Liver (tissue), 8 donors: ENCODE measurements at regions not wholly inside any gene's neighbourhood (a gene's known extent, or its start where the extent isn't known, plus 50 kb on each side); places are given as distances from the start of the nearest gene placed in this dataset.

Experiments
- DNase-seq: peaks from one replicate; pipeline ENCODE4 v3.0.0-alpha.2; 2017; ENCODE audit warnings: low spot score
- H3K27ac ChIP-seq, 2 donors: one replicate each; pipeline ENCODE4 v1.7.0; 2013; ENCODE audit warnings: inconsistent platforms in 2 of 2, low read length in 2 of 2, control low read depth in 1 of 2, low read depth in 1 of 2, mild to moderate bottlenecking in 1 of 2
- H3K27me3 ChIP-seq, 4 donors: one replicate each; pipeline versions ENCODE4 v1.6.1 to v1.7.0; 2013; ENCODE audit warnings: low read length in 3 of 4, inconsistent platforms in 1 of 4, mild to moderate bottlenecking in 1 of 4, moderate library complexity in 1 of 4; ENCODE audit not compliant: control insufficient read depth in 4 of 4, insufficient read depth in 4 of 4
- H3K36me3 ChIP-seq, 4 donors: one replicate each; pipeline versions ENCODE4 v1.6.1 to v1.7.0; 2013; ENCODE audit warnings: low read length in 3 of 4, mild to moderate bottlenecking in 3 of 4, low read depth in 1 of 4, moderate library complexity in 1 of 4; ENCODE audit not compliant: control insufficient read depth in 4 of 4, insufficient read depth in 3 of 4
- H3K4me1 ChIP-seq, 4 donors: one replicate each; pipeline versions ENCODE4 v1.6.1 to v1.7.0; 2013; ENCODE audit warnings: low read length in 3 of 4, mild to moderate bottlenecking in 3 of 4, moderate library complexity in 1 of 4; ENCODE audit not compliant: control insufficient read depth in 4 of 4, insufficient read depth in 4 of 4
- H3K4me3 ChIP-seq, 3 donors: one replicate each; pipeline versions ENCODE4 v1.6.1 to v1.7.0; 2013; ENCODE audit warnings: low read length in 3 of 3, control low read depth in 1 of 3, low read depth in 1 of 3, mild to moderate bottlenecking in 1 of 3
- H3K9ac ChIP-seq, 2 donors: one replicate each; pipeline ENCODE4 v1.7.0; 2013; ENCODE audit warnings: low read length in 2 of 2, mild to moderate bottlenecking in 2 of 2, moderate library complexity in 2 of 2, control low read depth in 1 of 2, low read depth in 1 of 2
- H3K9me3 ChIP-seq, 4 donors: one replicate each; pipeline versions ENCODE4 v1.6.1 to v1.7.0; 2013; ENCODE audit warnings: low read length in 3 of 4; ENCODE audit not compliant: control insufficient read depth in 4 of 4
- EGR1 ChIP-seq, 2 donors: IDR thresholded peaks; 2 replicates each; pipeline ENCODE4 v1.6.1; 2016 to 2018; ENCODE audit warnings: antibody characterized with exemption in 2 of 2, low read depth in 2 of 2
- FOXA1 ChIP-seq: IDR thresholded peaks from 2 replicates; pipeline ENCODE4 v1.6.1; 2016; ENCODE audit warnings: antibody characterized with exemption
- FOXA2 ChIP-seq: IDR thresholded peaks from 2 replicates; pipeline ENCODE4 v1.6.1; 2016; ENCODE audit warnings: antibody characterized with exemption
- GABPA ChIP-seq, 2 donors: IDR thresholded peaks in 1 of 2; conservative IDR thresholded peaks in 1 of 2; 2 replicates each; pipeline ENCODE4 v1.6.1; 2016; ENCODE audit warnings: antibody characterized with exemption in 2 of 2, mild to moderate bottlenecking in 1 of 2, moderate library complexity in 1 of 2
- HNF4A ChIP-seq, 2 donors: conservative IDR thresholded peaks; 2 replicates each; pipeline ENCODE4 v1.6.1; 2016; ENCODE audit warnings: antibody characterized with exemption in 2 of 2, mild to moderate bottlenecking in 2 of 2
- HNF4G ChIP-seq: IDR thresholded peaks from 2 replicates; pipeline ENCODE4 v1.6.1; 2016; ENCODE audit warnings: antibody characterized with exemption
- JUND ChIP-seq, 2 donors: IDR thresholded peaks; 2 replicates each; pipeline ENCODE4 v1.6.1; 2016; ENCODE audit warnings: antibody characterized with exemption in 2 of 2
- NR2F2 ChIP-seq: IDR thresholded peaks from 2 replicates; pipeline ENCODE4 v1.6.1; 2016; ENCODE audit warnings: antibody characterized with exemption
- RAD21 ChIP-seq, 2 donors: IDR thresholded peaks; 2 replicates each; pipeline ENCODE4 v1.6.1; 2016; ENCODE audit warnings: antibody characterized with exemption in 2 of 2, mild to moderate bottlenecking in 2 of 2
- RXRA ChIP-seq, 2 donors: IDR thresholded peaks; 2 replicates each; pipeline ENCODE4 v1.6.1; 2017 to 2018; ENCODE audit warnings: antibody characterized with exemption in 2 of 2, mild to moderate bottlenecking in 1 of 2
- SP1 ChIP-seq: IDR thresholded peaks from 2 replicates; pipeline ENCODE4 v1.6.1; 2018; ENCODE audit warnings: antibody characterized with exemption, mild to moderate bottlenecking
- TAF1 ChIP-seq: conservative IDR thresholded peaks from 2 replicates; pipeline ENCODE4 v1.6.1; 2016; ENCODE audit warnings: antibody characterized with exemption, mild to moderate bottlenecking
- YY1 ChIP-seq: IDR thresholded peaks from 2 replicates; pipeline ENCODE4 v1.6.1; 2016; ENCODE audit warnings: antibody characterized with exemption, mild to moderate bottlenecking
- WGBS: extraction: QIAGEN DNeasy Blood & Tissue Kit; methylation state at CpG from one replicate; pipeline ENCODE4 v1.1.7; 2013; 5-methylcytosine and 5-hydroxymethylcytosine counted together
- TF ChIP-seq, protein P1 (sequence below): IDR thresholded peaks from 2 replicates; pipeline ENCODE4 v1.6.1; 2016; ENCODE audit warnings: antibody characterized with exemption
- TF ChIP-seq, protein P2 (sequence below): IDR thresholded peaks from 2 replicates; pipeline ENCODE4 v1.6.1; 2016; ENCODE audit warnings: antibody characterized with exemption, mild to moderate bottlenecking
- TF ChIP-seq, protein P3 (sequence below): fragments of 150-350 bp; IDR thresholded peaks from 2 replicates; pipeline ENCODE4 v1.5.1; 2017; ENCODE audit warnings: improper control_type of control experiment, low read depth, low read length; ENCODE audit not compliant: missing input control
- TF ChIP-seq, protein P4 (sequence below): IDR thresholded peaks from 2 replicates; pipeline ENCODE4 v1.6.1; 2016; ENCODE audit warnings: antibody characterized with exemption
- TF ChIP-seq, protein P5 (sequence below): IDR thresholded peaks from 2 replicates; pipeline ENCODE4 v1.6.1; 2016; ENCODE audit warnings: antibody characterized with exemption
- donor health status: healthy.
- donor health status: healthy.
- donor health status: healthy.
- donor health status: healthy.
- donor health status: healthy.

DNA sequence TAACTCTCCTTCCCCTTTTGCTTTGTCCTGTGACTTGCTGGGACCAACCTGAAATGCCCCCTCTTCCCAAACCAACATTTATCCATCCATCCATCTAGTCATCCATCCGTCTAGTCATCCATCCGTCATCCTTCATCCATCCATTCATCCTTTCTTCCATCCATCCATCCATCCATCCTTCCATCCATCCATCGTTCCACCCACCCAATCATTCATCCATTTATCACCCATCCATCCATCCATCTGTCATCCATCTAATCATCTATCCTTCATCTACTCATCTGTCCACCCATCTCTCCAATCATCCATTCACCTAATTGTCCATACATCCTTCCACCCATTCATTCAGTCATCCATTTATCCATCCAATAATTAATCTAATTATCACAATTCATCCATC lies 92.7 kb downstream of the EDN3 start:
- H3K36me3 ChIP-seq = no peaks in the 10 kb centered on the region
- no peak for TF ChIP-seq GABPA (IDR thresholded peaks at IDR 0.05 in 1 of 2, conservative IDR thresholded peaks at IDR 0.05 in 1 of 2)
- TF ChIP-seq, protein P1, sequence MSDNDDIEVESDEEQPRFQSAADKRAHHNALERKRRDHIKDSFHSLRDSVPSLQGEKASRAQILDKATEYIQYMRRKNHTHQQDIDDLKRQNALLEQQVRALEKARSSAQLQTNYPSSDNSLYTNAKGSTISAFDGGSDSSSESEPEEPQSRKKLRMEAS = no peak
- no peak for TF ChIP-seq RXRA (IDR thresholded peaks at IDR 0.05)
- no peak for TF ChIP-seq NR2F2
- no peaks in the 10 kb centered on the region for H3K9me3 ChIP-seq
- no peak overlapping the region for H3K4me3 ChIP-seq
- H3K4me1 ChIP-seq = no peaks in the 10 kb centered on the region
- DNase-seq = no peak
- no peak overlapping the region for H3K9ac ChIP-seq
- 80% methylated on average over 3 of the region's 3 CpGs for WGBS
- H3K27ac ChIP-seq = no peak overlapping the region
- no peaks in the 10 kb centered on the region for H3K27me3 ChIP-seq

DNA sequence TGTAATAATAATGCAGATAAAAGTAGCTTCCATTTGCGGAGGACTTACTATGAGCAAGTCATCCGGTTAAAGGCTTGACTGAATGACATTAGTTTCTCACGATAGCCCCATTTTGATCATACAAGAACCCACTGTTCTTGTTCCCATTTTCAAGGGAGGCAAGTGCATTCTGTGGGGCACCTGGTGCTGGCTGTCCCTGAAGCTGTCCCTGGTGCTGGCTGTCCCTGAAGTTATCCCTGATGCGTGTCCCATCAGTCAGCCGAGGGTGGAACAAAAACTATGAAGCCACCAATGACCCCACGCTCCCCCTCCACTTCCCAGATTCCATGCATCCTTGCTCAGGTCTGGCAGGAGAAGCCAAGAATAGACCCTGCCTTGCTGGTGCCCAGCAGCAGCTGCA lies 95.3 kb downstream of the EDN3 start:
- Histone ChIP-seq H3K9ac (no peak overlapping the region), H3K36me3 (no peaks in the 10 kb centered on the region), H3K27me3 (peaks cover 0 to 7% (median 1%) of the 10 kb centered on the region in 4 donors), H3K27ac (no peak overlapping the region), H3K4me3 (no peak overlapping the region), H3K9me3 (no peaks in the 10 kb centered on the region), H3K4me1 (no peaks in the 10 kb centered on the region)
- TF ChIP-seq, protein P2, sequence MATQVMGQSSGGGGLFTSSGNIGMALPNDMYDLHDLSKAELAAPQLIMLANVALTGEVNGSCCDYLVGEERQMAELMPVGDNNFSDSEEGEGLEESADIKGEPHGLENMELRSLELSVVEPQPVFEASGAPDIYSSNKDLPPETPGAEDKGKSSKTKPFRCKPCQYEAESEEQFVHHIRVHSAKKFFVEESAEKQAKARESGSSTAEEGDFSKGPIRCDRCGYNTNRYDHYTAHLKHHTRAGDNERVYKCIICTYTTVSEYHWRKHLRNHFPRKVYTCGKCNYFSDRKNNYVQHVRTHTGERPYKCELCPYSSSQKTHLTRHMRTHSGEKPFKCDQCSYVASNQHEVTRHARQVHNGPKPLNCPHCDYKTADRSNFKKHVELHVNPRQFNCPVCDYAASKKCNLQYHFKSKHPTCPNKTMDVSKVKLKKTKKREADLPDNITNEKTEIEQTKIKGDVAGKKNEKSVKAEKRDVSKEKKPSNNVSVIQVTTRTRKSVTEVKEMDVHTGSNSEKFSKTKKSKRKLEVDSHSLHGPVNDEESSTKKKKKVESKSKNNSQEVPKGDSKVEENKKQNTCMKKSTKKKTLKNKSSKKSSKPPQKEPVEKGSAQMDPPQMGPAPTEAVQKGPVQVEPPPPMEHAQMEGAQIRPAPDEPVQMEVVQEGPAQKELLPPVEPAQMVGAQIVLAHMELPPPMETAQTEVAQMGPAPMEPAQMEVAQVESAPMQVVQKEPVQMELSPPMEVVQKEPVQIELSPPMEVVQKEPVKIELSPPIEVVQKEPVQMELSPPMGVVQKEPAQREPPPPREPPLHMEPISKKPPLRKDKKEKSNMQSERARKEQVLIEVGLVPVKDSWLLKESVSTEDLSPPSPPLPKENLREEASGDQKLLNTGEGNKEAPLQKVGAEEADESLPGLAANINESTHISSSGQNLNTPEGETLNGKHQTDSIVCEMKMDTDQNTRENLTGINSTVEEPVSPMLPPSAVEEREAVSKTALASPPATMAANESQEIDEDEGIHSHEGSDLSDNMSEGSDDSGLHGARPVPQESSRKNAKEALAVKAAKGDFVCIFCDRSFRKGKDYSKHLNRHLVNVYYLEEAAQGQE = no peak
- no peak for TF ChIP-seq EGR1 (IDR thresholded peaks at IDR 0.05; ENCODE audit: low read depth in 2 of 2)
- TF ChIP-seq GABPA (IDR thresholded peaks at IDR 0.05 in 1 of 2, conservative IDR thresholded peaks at IDR 0.05 in 1 of 2) = no peak
- TF ChIP-seq, protein P3, sequence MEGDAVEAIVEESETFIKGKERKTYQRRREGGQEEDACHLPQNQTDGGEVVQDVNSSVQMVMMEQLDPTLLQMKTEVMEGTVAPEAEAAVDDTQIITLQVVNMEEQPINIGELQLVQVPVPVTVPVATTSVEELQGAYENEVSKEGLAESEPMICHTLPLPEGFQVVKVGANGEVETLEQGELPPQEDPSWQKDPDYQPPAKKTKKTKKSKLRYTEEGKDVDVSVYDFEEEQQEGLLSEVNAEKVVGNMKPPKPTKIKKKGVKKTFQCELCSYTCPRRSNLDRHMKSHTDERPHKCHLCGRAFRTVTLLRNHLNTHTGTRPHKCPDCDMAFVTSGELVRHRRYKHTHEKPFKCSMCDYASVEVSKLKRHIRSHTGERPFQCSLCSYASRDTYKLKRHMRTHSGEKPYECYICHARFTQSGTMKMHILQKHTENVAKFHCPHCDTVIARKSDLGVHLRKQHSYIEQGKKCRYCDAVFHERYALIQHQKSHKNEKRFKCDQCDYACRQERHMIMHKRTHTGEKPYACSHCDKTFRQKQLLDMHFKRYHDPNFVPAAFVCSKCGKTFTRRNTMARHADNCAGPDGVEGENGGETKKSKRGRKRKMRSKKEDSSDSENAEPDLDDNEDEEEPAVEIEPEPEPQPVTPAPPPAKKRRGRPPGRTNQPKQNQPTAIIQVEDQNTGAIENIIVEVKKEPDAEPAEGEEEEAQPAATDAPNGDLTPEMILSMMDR = no peak
- TF ChIP-seq TAF1 = no peak
- TF ChIP-seq RAD21 (IDR thresholded peaks at IDR 0.05) = no peak
- TF ChIP-seq FOXA2 = no peak
- TF ChIP-seq, protein P4, sequence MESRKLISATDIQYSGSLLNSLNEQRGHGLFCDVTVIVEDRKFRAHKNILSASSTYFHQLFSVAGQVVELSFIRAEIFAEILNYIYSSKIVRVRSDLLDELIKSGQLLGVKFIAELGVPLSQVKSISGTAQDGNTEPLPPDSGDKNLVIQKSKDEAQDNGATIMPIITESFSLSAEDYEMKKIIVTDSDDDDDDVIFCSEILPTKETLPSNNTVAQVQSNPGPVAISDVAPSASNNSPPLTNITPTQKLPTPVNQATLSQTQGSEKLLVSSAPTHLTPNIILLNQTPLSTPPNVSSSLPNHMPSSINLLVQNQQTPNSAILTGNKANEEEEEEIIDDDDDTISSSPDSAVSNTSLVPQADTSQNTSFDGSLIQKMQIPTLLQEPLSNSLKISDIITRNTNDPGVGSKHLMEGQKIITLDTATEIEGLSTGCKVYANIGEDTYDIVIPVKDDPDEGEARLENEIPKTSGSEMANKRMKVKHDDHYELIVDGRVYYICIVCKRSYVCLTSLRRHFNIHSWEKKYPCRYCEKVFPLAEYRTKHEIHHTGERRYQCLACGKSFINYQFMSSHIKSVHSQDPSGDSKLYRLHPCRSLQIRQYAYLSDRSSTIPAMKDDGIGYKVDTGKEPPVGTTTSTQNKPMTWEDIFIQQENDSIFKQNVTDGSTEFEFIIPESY = no peak
- no peak for TF ChIP-seq JUND (IDR thresholded peaks at IDR 0.05)
- TF ChIP-seq RXRA (IDR thresholded peaks at IDR 0.05) = no peak
- no peak for TF ChIP-seq NR2F2
- TF ChIP-seq, protein P1 = no peak
- no peak for TF ChIP-seq FOXA1
- no peak for TF ChIP-seq SP1
- TF ChIP-seq, protein P5, sequence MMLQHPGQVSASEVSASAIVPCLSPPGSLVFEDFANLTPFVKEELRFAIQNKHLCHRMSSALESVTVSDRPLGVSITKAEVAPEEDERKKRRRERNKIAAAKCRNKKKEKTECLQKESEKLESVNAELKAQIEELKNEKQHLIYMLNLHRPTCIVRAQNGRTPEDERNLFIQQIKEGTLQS = no peak
- TF ChIP-seq HNF4G = no peak
- TF ChIP-seq YY1 = no peak
- no peak for TF ChIP-seq HNF4A (conservative IDR thresholded peaks at IDR 0.05)
- WGBS = 88% methylated on average over 6 of the region's 6 CpGs
- DNase-seq = no peak
